Breast epithelium (tissue), 4 donors: ENCODE measurements at regions not wholly inside any gene's neighbourhood (a gene's known extent, or its start where the extent isn't known, plus 50 kb on each side); places are given as distances from the start of the nearest gene placed in this dataset.

ENCODE experiments used
- DNase-seq, 2 donors: peaks; one replicate each; pipeline ENCODE4 v3.0.0-alpha.2; 2019; ENCODE audit warnings: low spot score in 2 of 2
- H3K27ac ChIP-seq, 2 donors: fragments of 200-600 bp; sonication (generic) in 1 of 2; one replicate each; pipeline ENCODE4 v1.5.1; 2016 to 2019; ENCODE audit warnings: mild to moderate bottlenecking in 1 of 2
- H3K27me3 ChIP-seq, 2 donors: fragments of 200-600 bp; sonication (generic) in 1 of 2; one replicate each; pipeline versions ENCODE4 v1.5.1 to v1.6.0; 2017 to 2019; ENCODE audit warnings: control low read depth in 1 of 2, mild to moderate bottlenecking in 1 of 2
- H3K36me3 ChIP-seq: fragments of 200-600 bp; one replicate; pipeline ENCODE4 v1.5.1; 2019
- H3K4me1 ChIP-seq, 2 donors: fragments of 200-600 bp; sonication (generic); one replicate each; pipeline ENCODE4 v1.5.1; 2016 to 2019; ENCODE audit warnings: control low read depth in 1 of 2
- H3K4me3 ChIP-seq, 3 donors: fragments of 200-600 bp; sonication (generic); 1 replicate in 2 of 3; 2 replicates in 1 of 3; pipeline ENCODE4 v1.5.1; 2016 to 2019; ENCODE audit warnings: mild to moderate bottlenecking in 3 of 3, moderate library complexity in 2 of 3
- H3K9me3 ChIP-seq, 2 donors: fragments of 200-600 bp; sonication (generic) in 1 of 2; one replicate each; pipeline ENCODE4 v1.5.1; 2016 to 2019; ENCODE audit warnings: control low read depth in 1 of 2
- CTCF ChIP-seq, 3 donors: fragments of 450-650 bp; IDR thresholded peaks; one replicate each; pipeline ENCODE4 v1.5.1; 2016 to 2017; ENCODE audit warnings: antibody characterized with exemption in 3 of 3, mild to moderate bottlenecking in 3 of 3, moderate library complexity in 3 of 3
- POLR2A ChIP-seq: fragments of 450-650 bp; IDR thresholded peaks from one replicate; pipeline ENCODE4 v1.6.1; 2016; ENCODE audit warnings: antibody characterized with exemption, mild to moderate bottlenecking, moderate library complexity
- POLR2AphosphoS5 ChIP-seq, 3 donors: sonication (generic); formaldehyde crosslinking; IDR thresholded peaks; one replicate each; pipeline ENCODE4 v1.6.1; 2017; ENCODE audit warnings: antibody characterized with exemption in 3 of 3
- intact Hi-C: fragments of 100-400 bp; cut with DNase I; formaldehyde crosslinking; loops from one replicate; pipeline ENCODE4 v1.15.1; 2023; ENCODE audit warnings: low total_unique reads

DNA sequence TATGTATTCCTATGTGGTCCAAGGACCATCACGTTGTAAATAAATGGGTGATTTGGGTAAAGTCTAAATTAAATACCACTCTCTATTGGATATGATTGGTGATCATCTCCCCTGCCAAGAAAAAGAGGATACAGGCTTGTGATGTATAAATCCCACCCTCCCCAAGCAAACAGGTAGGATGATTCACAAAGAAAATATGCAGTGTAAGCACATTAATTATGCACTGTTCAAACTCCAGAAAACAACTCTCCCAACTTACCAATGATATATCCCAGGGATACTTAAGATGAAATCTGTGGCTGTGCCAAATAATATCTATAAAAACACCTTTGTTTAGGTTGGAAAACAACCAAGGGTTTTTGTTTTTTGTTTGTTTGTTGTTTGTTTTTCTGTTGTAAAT, 795.9 kb downstream of the XPNPEP1 start:
- intact Hi-C loops: no loop called here
- no peaks in the 10 kb centered on the region for H3K9me3 ChIP-seq
- no peaks in the 10 kb centered on the region for H3K27me3 ChIP-seq
- no peak overlapping the region for H3K27ac ChIP-seq
- H3K4me3 ChIP-seq: no peak overlapping the region
- no peak for DNase-seq
- no peaks in the 10 kb centered on the region for H3K36me3 ChIP-seq
- TF ChIP-seq POLR2AphosphoS5 (IDR thresholded peaks at IDR 0.05) (no peak), POLR2A (no peak)
- no peaks in the 10 kb centered on the region for H3K4me1 ChIP-seq

- no peaks in the 10 kb centered on the region for H3K9me3 ChIP-seq
- no peaks in the 10 kb centered on the region for H3K27me3 ChIP-seq
- TF ChIP-seq POLR2AphosphoS5 (IDR thresholded peaks at IDR 0.05): no peak
- TF ChIP-seq POLR2A: no peak
- no peak for TF ChIP-seq CTCF (IDR thresholded peaks at IDR 0.05)
- H3K36me3 ChIP-seq: no peaks in the 10 kb centered on the region
- no peaks in the 10 kb centered on the region for H3K4me1 ChIP-seq
- no peak overlapping the region for H3K4me3 ChIP-seq
- intact Hi-C loops: no loop called here
- DNase-seq: no peak
- H3K27ac ChIP-seq: no peak overlapping the region
These were observed 796.8 kb downstream of the XPNPEP1 start for GRCh38 chr10:109126541-109126940.

- Histone ChIP-seq H3K36me3 (no peaks in the 10 kb centered on the region), H3K27ac (no peak overlapping the region), H3K27me3 (no peaks in the 10 kb centered on the region), H3K4me1 (no peaks in the 10 kb centered on the region), H3K4me3 (no peak overlapping the region), H3K9me3 (no peaks in the 10 kb centered on the region)
- DNase-seq: no peak
- TF ChIP-seq CTCF (IDR thresholded peaks at IDR 0.05): no peak
- intact Hi-C loops: no loop called here
These were observed 797.3 kb downstream of the XPNPEP1 start for GRCh38 chr10:109126016-109126415.

GRCh38 chr10:109115179-109115578, 808.1 kb downstream of the XPNPEP1 start:
- Histone ChIP-seq H3K27ac (no peak overlapping the region), H3K4me1 (no peaks in the 10 kb centered on the region), H3K9me3 (peaks cover 0 to 18% of the 10 kb centered on the region in 2 donors), H3K4me3 (no peak overlapping the region), H3K27me3 (no peaks in the 10 kb centered on the region), H3K36me3 (no peaks in the 10 kb centered on the region)
- no peak for DNase-seq
- intact Hi-C loops: no loop called here
- no peak for TF ChIP-seq CTCF (IDR thresholded peaks at IDR 0.05)
- TF ChIP-seq POLR2A: no peak
- no peak for TF ChIP-seq POLR2AphosphoS5 (IDR thresholded peaks at IDR 0.05)

DNA sequence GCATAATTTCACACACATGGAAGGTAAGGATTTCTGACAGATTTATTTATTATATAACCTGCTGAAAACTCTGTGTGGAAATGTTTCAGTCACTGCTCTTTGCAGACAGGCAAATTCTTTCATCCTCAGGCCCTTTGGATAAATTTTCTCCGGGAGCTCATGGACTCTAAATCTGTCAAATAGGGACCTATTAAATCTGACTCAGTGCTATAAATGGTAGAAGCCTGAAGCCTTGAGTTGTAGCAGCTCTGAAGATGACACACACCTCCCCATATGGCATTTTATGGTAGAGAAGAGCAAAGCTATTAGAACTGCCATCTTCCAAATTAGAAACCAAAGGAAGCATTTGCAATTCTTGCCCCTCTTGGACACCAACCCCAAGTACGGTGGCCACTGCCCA, 808.7 kb downstream of the XPNPEP1 start:
- DNase-seq: no peak
- peaks cover 0 to 18% of the 10 kb centered on the region in 2 donors for H3K9me3 ChIP-seq
- H3K4me1 ChIP-seq: no peaks in the 10 kb centered on the region
- H3K27me3 ChIP-seq: no peaks in the 10 kb centered on the region
- H3K4me3 ChIP-seq: no peak overlapping the region
- intact Hi-C loops: no loop called here
- no peaks in the 10 kb centered on the region for H3K36me3 ChIP-seq
- no peak overlapping the region for H3K27ac ChIP-seq
- no peak for TF ChIP-seq POLR2A
- no peak for TF ChIP-seq POLR2AphosphoS5 (IDR thresholded peaks at IDR 0.05)
- no peak for TF ChIP-seq CTCF (IDR thresholded peaks at IDR 0.05)

DNA sequence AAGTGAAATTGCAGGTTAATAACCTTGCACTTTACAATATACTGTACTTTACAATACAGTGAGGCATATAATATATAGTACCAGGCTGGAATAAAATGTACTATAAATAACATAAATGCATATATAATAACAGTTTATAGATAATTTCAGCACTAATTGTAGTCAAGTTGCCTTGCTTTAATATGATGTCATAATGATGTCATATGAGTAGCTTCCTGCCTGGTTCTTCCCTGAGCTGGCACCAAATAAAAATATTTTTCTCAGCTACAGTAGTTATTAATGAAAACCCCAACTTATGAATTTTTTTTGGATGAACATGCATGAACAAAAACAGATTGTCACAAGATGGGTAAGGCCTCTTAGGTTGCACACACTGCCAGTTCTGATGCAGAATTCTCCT, 816.7 kb downstream of the XPNPEP1 start:
- H3K27me3 ChIP-seq: no peaks in the 10 kb centered on the region
- H3K4me1 ChIP-seq: no peaks in the 10 kb centered on the region
- no peaks in the 10 kb centered on the region for H3K36me3 ChIP-seq
- no peak overlapping the region for H3K27ac ChIP-seq
- no peak for TF ChIP-seq POLR2AphosphoS5 (IDR thresholded peaks at IDR 0.05)
- no peak for TF ChIP-seq CTCF (IDR thresholded peaks at IDR 0.05)
- no peak overlapping the region for H3K4me3 ChIP-seq
- no peak for DNase-seq
- intact Hi-C loops: no loop called here
- H3K9me3 ChIP-seq: no peaks in the 10 kb centered on the region
